ENCODE measurements at regions not wholly inside any gene's neighbourhood (a gene's known extent, or its start where the extent isn't known, plus 50 kb on each side); places are given as distances from the start of the nearest gene placed in this dataset.

- TF ChIP-seq, protein P1, sequence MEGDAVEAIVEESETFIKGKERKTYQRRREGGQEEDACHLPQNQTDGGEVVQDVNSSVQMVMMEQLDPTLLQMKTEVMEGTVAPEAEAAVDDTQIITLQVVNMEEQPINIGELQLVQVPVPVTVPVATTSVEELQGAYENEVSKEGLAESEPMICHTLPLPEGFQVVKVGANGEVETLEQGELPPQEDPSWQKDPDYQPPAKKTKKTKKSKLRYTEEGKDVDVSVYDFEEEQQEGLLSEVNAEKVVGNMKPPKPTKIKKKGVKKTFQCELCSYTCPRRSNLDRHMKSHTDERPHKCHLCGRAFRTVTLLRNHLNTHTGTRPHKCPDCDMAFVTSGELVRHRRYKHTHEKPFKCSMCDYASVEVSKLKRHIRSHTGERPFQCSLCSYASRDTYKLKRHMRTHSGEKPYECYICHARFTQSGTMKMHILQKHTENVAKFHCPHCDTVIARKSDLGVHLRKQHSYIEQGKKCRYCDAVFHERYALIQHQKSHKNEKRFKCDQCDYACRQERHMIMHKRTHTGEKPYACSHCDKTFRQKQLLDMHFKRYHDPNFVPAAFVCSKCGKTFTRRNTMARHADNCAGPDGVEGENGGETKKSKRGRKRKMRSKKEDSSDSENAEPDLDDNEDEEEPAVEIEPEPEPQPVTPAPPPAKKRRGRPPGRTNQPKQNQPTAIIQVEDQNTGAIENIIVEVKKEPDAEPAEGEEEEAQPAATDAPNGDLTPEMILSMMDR (IDR thresholded peaks at IDR 0.05) = no peak
- ATAC-seq = no peak
- Mint-ChIP-seq H3K36me3 (peaks cover 8% of the 10 kb centered on the region), H3K27me3 (ENCODE audit: low read depth in 2 of 2) (peaks cover 0 to 4% of the 10 kb centered on the region in 2 donors), H3K4me1 (peaks cover 43 to 57% of the 10 kb centered on the region in 2 donors), H3K27ac (no peak overlapping the region), H3K4me3 (no peak overlapping the region), H3K9me3 (no peaks in the 10 kb centered on the region)
- no peak for DNase-seq
- no peak overlapping the region for H3K4me3 ChIP-seq (ENCODE audit: low read length)
- H3K9me3 ChIP-seq (ENCODE audit: control insufficient read depth, insufficient read depth, low read length) = no peaks in the 10 kb centered on the region
- H3K4me1 ChIP-seq (ENCODE audit: control insufficient read depth, insufficient read depth, low read length) = peaks cover 39% of the 10 kb centered on the region
- no peak overlapping the region for H3K27ac ChIP-seq (ENCODE audit: low read length)
- no peaks in the 10 kb centered on the region for H3K27me3 ChIP-seq (ENCODE audit: control insufficient read depth, insufficient read depth, low read length)
- WGBS (ENCODE audit: insufficient coverage) = 92% methylated on average over 9 of the region's 9 CpGs
- no peaks in the 10 kb centered on the region for H3K36me3 ChIP-seq (ENCODE audit: control insufficient read depth, insufficient read depth, low read length)
- intact Hi-C loops (cut with micrococcal nuclease) = no loop called here
Measured at GRCh38 chr2:230593765-230594164, 118.9 kb upstream of the CAB39 start.

DNA sequence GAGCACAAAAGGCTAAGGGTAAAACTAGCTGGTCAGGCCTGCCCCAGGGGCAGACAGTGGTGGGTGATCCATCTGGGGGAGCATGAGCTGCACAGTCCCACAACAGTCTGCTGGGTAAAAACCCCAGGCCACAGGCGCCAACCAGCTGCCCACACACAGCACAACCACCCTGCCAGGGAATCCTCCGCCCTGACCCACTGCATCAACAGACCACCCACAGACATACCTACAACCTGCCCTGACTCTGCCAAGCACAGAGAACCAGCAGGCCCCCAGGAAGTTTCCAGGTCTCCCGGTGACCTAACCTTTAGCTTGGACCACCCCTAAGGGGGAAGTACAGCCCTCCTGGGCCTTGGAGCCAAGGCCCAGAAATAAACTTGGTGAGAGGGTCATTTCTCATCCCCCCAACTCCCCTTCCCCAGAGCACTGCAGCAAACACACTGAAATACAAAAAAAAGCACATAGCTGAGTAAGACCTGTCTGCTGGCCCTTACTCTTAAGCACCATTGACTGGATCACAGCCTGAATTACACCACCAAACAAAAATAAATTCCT is 118.3 kb upstream of the CAB39 start:
- peaks cover 41 to 56% of the 10 kb centered on the region in 2 donors for H3K4me1 Mint-ChIP-seq
- Histone ChIP-seq H3K27me3 (ENCODE audit: control insufficient read depth, insufficient read depth, low read length) (no peaks in the 10 kb centered on the region), H3K36me3 (ENCODE audit: control insufficient read depth, insufficient read depth, low read length) (no peaks in the 10 kb centered on the region), H3K4me1 (ENCODE audit: control insufficient read depth, insufficient read depth, low read length) (peaks cover 38% of the 10 kb centered on the region), H3K4me3 (ENCODE audit: low read length) (no peak overlapping the region), H3K9me3 (ENCODE audit: control insufficient read depth, insufficient read depth, low read length) (no peaks in the 10 kb centered on the region), H3K27ac (ENCODE audit: low read length) (no peak overlapping the region)
- ATAC-seq = peak in 1 of 3 donors; percentile 44
- TF ChIP-seq, protein P1 (IDR thresholded peaks at IDR 0.05) = no peak
- H3K27ac Mint-ChIP-seq = peak overlapping the region in 1 of 2 donors; percentile 1
- DNase-seq = no peak
- peaks cover 0 to 4% of the 10 kb centered on the region in 2 donors for H3K27me3 Mint-ChIP-seq (ENCODE audit: low read depth in 2 of 2)
- no peaks in the 10 kb centered on the region for H3K9me3 Mint-ChIP-seq
- H3K4me3 Mint-ChIP-seq = no peak overlapping the region
- 71% methylated on average over 3 of the region's 3 CpGs for WGBS (ENCODE audit: insufficient coverage)
- intact Hi-C loops (cut with micrococcal nuclease) = no loop called here
- peaks cover 7% of the 10 kb centered on the region for H3K36me3 Mint-ChIP-seq

DNA sequence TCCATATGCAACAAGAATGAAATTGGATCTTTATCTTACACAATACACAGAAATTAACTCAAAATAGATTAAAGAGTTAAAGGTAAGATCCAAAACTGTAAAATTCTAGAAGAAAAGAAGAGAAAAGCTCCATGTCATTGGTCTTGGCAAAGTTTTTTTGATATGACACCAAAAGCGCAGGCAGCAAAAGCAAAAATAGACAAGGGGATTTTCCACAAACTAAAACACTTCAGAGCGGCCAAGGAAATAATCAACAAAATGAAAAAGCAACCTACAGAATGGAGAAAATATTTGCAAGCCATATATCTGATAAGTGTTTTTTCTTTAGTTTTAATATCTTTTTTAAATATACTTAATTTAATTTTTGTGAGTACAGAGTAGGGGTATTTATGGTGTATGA is 112.8 kb upstream of the CAB39 start:
- H3K27ac ChIP-seq (ENCODE audit: low read length) = no peak overlapping the region
- H3K27me3 Mint-ChIP-seq (ENCODE audit: low read depth in 2 of 2) = peaks cover 0 to 4% of the 10 kb centered on the region in 2 donors
- H3K4me3 ChIP-seq (ENCODE audit: low read length) = no peak overlapping the region
- intact Hi-C loops (cut with micrococcal nuclease) = no loop called here
- H3K4me1 Mint-ChIP-seq = peaks cover 26 to 41% of the 10 kb centered on the region in 2 donors
- peaks cover 0 to 2% of the 10 kb centered on the region in 2 donors for H3K9me3 Mint-ChIP-seq
- no peak overlapping the region for H3K4me3 Mint-ChIP-seq
- H3K27ac Mint-ChIP-seq = no peak overlapping the region
- H3K9me3 ChIP-seq (ENCODE audit: control insufficient read depth, insufficient read depth, low read length) = peaks cover 5% of the 10 kb centered on the region
- TF ChIP-seq, protein P1 (IDR thresholded peaks at IDR 0.05) = no peak
- H3K36me3 Mint-ChIP-seq = no peaks in the 10 kb centered on the region
- H3K36me3 ChIP-seq (ENCODE audit: control insufficient read depth, insufficient read depth, low read length) = no peaks in the 10 kb centered on the region
- peaks cover 39% of the 10 kb centered on the region for H3K4me1 ChIP-seq (ENCODE audit: control insufficient read depth, insufficient read depth, low read length)
- no peaks in the 10 kb centered on the region for H3K27me3 ChIP-seq (ENCODE audit: control insufficient read depth, insufficient read depth, low read length)
- 60% methylated on average over 1 of the region's 2 CpGs for WGBS (ENCODE audit: insufficient coverage)
- ATAC-seq = no peak
- DNase-seq = peak in 1 of 2 donors; percentile 41

GRCh38 chr2:230600285-230600684 is 112.4 kb upstream of the CAB39 start:
- Histone ChIP-seq H3K36me3 (ENCODE audit: control insufficient read depth, insufficient read depth, low read length) (no peaks in the 10 kb centered on the region), H3K9me3 (ENCODE audit: control insufficient read depth, insufficient read depth, low read length) (peaks cover 5% of the 10 kb centered on the region), H3K4me1 (ENCODE audit: control insufficient read depth, insufficient read depth, low read length) (peaks cover 39% of the 10 kb centered on the region), H3K4me3 (ENCODE audit: low read length) (no peak overlapping the region), H3K27me3 (ENCODE audit: control insufficient read depth, insufficient read depth, low read length) (no peaks in the 10 kb centered on the region), H3K27ac (ENCODE audit: low read length) (peak overlapping the region; percentile 14)
- ATAC-seq (no peak), DNase-seq (peak in 1 of 2 donors; percentile 44)
- peaks cover 27 to 42% of the 10 kb centered on the region in 2 donors for H3K4me1 Mint-ChIP-seq
- H3K9me3 Mint-ChIP-seq = peaks cover 0 to 2% of the 10 kb centered on the region in 2 donors
- peaks cover 0 to 4% of the 10 kb centered on the region in 2 donors for H3K27me3 Mint-ChIP-seq (ENCODE audit: low read depth in 2 of 2)
- intact Hi-C loops (cut with micrococcal nuclease) = no loop called here
- no peaks in the 10 kb centered on the region for H3K36me3 Mint-ChIP-seq
- H3K27ac Mint-ChIP-seq = no peak overlapping the region
- WGBS (ENCODE audit: insufficient coverage) = 57% methylated on average over 4 of the region's 5 CpGs
- TF ChIP-seq, protein P1 (IDR thresholded peaks at IDR 0.05) = no peak
- H3K4me3 Mint-ChIP-seq = peak overlapping the region; percentile 25
